Parathyroid adenoma (tissue), 2 donors: ENCODE measurements at regions not wholly inside any gene's neighbourhood (a gene's known extent, or its start where the extent isn't known, plus 50 kb on each side); places are given as distances from the start of the nearest gene placed in this dataset.

Experiments
- H2AFZ ChIP-seq: fragments of 300-600 bp; sonication (generic); one replicate; pipeline ENCODE4 v1.7.0; 2017; ENCODE audit warnings: antibody characterized with exemption, mild to moderate bottlenecking
- H3K27ac ChIP-seq: fragments of 300-600 bp; sonication (generic); one replicate; pipeline ENCODE4 v1.7.0; 2017
- H3K27me3 ChIP-seq: fragments of 300-600 bp; sonication (generic); one replicate; pipeline ENCODE4 v1.7.0; 2017; ENCODE audit warnings: low read length; ENCODE audit not compliant: control insufficient read depth, insufficient read depth
- H3K36me3 ChIP-seq: fragments of 300-600 bp; sonication (generic); one replicate; pipeline ENCODE4 v1.7.0; 2017; ENCODE audit warnings: low read length; ENCODE audit not compliant: control insufficient read depth, insufficient read depth
- H3K4me1 ChIP-seq: fragments of 300-600 bp; sonication (generic); one replicate; pipeline ENCODE4 v1.7.0; 2017; ENCODE audit warnings: control low read depth
- H3K4me2 ChIP-seq: fragments of 300-600 bp; sonication (generic); one replicate; pipeline ENCODE4 v1.7.0; 2017; ENCODE audit warnings: low read length
- H3K4me3 ChIP-seq: fragments of 300-600 bp; sonication (generic); one replicate; pipeline ENCODE4 v1.7.0; 2017; ENCODE audit warnings: low read depth, low read length
- H3K79me2 ChIP-seq: fragments of 300-600 bp; sonication (generic); one replicate; pipeline ENCODE4 v1.7.0; 2017; ENCODE audit warnings: control low read depth
- H3K9ac ChIP-seq: fragments of 300-600 bp; sonication (generic); one replicate; pipeline ENCODE4 v1.7.0; 2017; ENCODE audit warnings: mild to moderate bottlenecking
- H3K9me3 ChIP-seq: fragments of 300-600 bp; sonication (generic); one replicate; pipeline ENCODE4 v1.7.0; 2017; ENCODE audit warnings: low read length; ENCODE audit not compliant: control insufficient read depth
- CTCF ChIP-seq: fragments of 300-600 bp; sonication (generic); IDR thresholded peaks from one replicate; pipeline ENCODE4 v1.7.0; 2017; ENCODE audit warnings: antibody characterized with exemption, mild to moderate bottlenecking
- donor health status: primary hyperparathyroidism.

- TF ChIP-seq CTCF, result no peak
- H3K36me3 ChIP-seq, result no peaks in the 10 kb centered on the region
- H3K9me3 ChIP-seq, result no peaks in the 10 kb centered on the region
These were observed 1384.0 kb downstream of the ZPLD1 start for GRCh38 chr3:103818800-103819199.

GRCh38 chr3:103825586-103825985, 1390.8 kb downstream of the ZPLD1 start:
- Histone ChIP-seq H3K79me2 (no peaks in the 10 kb centered on the region), H3K4me1 (no peaks in the 10 kb centered on the region), H3K9me3 (no peaks in the 10 kb centered on the region), H3K27me3 (no peaks in the 10 kb centered on the region), H3K27ac (no peak overlapping the region), H3K4me3 (no peak overlapping the region), H3K4me2 (no peak overlapping the region), H3K9ac (no peak overlapping the region), H3K36me3 (no peaks in the 10 kb centered on the region), H2AFZ (no peak overlapping the region)
- TF ChIP-seq CTCF, result no peak

More at GRCh38 chr3:103818800-103819199, 1384.0 kb downstream of the ZPLD1 start:
- no peaks in the 10 kb centered on the region for H3K27me3 ChIP-seq
- H2AFZ ChIP-seq, result no peak overlapping the region
- no peak overlapping the region for H3K4me2 ChIP-seq
- no peaks in the 10 kb centered on the region for H3K4me1 ChIP-seq
- no peaks in the 10 kb centered on the region for H3K79me2 ChIP-seq
- H3K4me3 ChIP-seq, result no peak overlapping the region
- H3K9ac ChIP-seq, result no peak overlapping the region
- no peak overlapping the region for H3K27ac ChIP-seq

GRCh38 chr3:103829723-103830326, 1395.0 kb downstream of the ZPLD1 start:
- TF ChIP-seq CTCF, result no peak
- H3K27me3 ChIP-seq, result no peaks in the 10 kb centered on the region
- no peak overlapping the region for H3K4me3 ChIP-seq
- no peaks in the 10 kb centered on the region for H3K9me3 ChIP-seq
- no peak overlapping the region for H3K9ac ChIP-seq
- no peak overlapping the region for H3K27ac ChIP-seq
- H3K36me3 ChIP-seq, result no peaks in the 10 kb centered on the region
- no peak overlapping the region for H3K4me2 ChIP-seq
- H3K4me1 ChIP-seq, result no peaks in the 10 kb centered on the region
- no peaks in the 10 kb centered on the region for H3K79me2 ChIP-seq
- H2AFZ ChIP-seq, result no peak overlapping the region

- H2AFZ ChIP-seq, result no peak overlapping the region
- H3K27ac ChIP-seq, result no peak overlapping the region
- no peaks in the 10 kb centered on the region for H3K27me3 ChIP-seq
- no peak overlapping the region for H3K4me3 ChIP-seq
- no peaks in the 10 kb centered on the region for H3K79me2 ChIP-seq
- TF ChIP-seq CTCF, result no peak
- no peaks in the 10 kb centered on the region for H3K36me3 ChIP-seq
- H3K9me3 ChIP-seq, result no peaks in the 10 kb centered on the region
- H3K9ac ChIP-seq, result no peak overlapping the region
- H3K4me2 ChIP-seq, result no peak overlapping the region
- no peaks in the 10 kb centered on the region for H3K4me1 ChIP-seq
These were observed 1412.6 kb downstream of the ZPLD1 start for GRCh38 chr3:103847081-103848062.
